Body of pancreas (tissue), 4 donors: ENCODE measurements at regions not wholly inside any gene's neighbourhood (a gene's known extent, or its start where the extent isn't known, plus 50 kb on each side); places are given as distances from the start of the nearest gene placed in this dataset.

Experiments used
- ATAC-seq: fragments of 150-250 bp; one replicate; pipeline ENCODE4 v1.9.1; 2016
- DNase-seq, 4 donors: peaks; one replicate each; pipeline ENCODE4 v3.0.0-alpha.2; 2019
- H3K27ac ChIP-seq, 4 donors: fragments of 200-600 bp; sonication (generic); 1 replicate in 3 of 4; 2 replicates in 1 of 4; pipeline versions ENCODE4 v1.5.1 to v1.6.1; 2016 to 2019; ENCODE audit warnings: mild to moderate bottlenecking in 1 of 4, mixed read lengths in 1 of 4, moderate library complexity in 1 of 4
- H3K27me3 ChIP-seq, 2 donors: fragments of 200-600 bp; sonication (generic); one replicate each; pipeline ENCODE4 v1.6.0; 2016; ENCODE audit warnings: mild to moderate bottlenecking in 1 of 2
- H3K36me3 ChIP-seq, 2 donors: fragments of 200-600 bp; sonication (generic); replicated peaks in 1 of 2; 2 replicates each; pipeline ENCODE4 v1.5.1; 2016; ENCODE audit warnings: low read depth in 2 of 2; ENCODE audit not compliant: insufficient read depth in 1 of 2
- H3K4me1 ChIP-seq: fragments of 200-600 bp; sonication (generic); one replicate; pipeline ENCODE4 v1.6.0; 2016
- H3K4me3 ChIP-seq, 2 donors: fragments of 200-600 bp; sonication (generic); 1 replicate in 1 of 2; 2 replicates in 1 of 2; pipeline ENCODE4 v1.5.1; 2016 to 2019
- H3K9me3 ChIP-seq, 3 donors: fragments of 200-600 bp; sonication (generic); 1 replicate in 2 of 3; 2 replicates in 1 of 3; pipeline ENCODE4 v1.5.1; 2016
- CTCF ChIP-seq, 7 experiments: fragments of 450-650 bp in 4 of 7; fragments of 200-600 bp in 3 of 7; sonication (generic) in 3 of 7; IDR thresholded peaks; one replicate each; pipeline ENCODE4 v1.5.1; 2016 to 2019; ENCODE audit warnings: antibody characterized with exemption in 7 of 7
- POLR2A ChIP-seq, 3 donors: fragments of 450-650 bp; IDR thresholded peaks; one replicate each; pipeline ENCODE4 v1.6.1; 2016; ENCODE audit warnings: antibody characterized with exemption in 3 of 3, mild to moderate bottlenecking in 2 of 3
- WGBS, 2 donors: methylation state at CpG; one replicate each; pipeline ENCODE4 v1.1.5; 2017; 5-methylcytosine and 5-hydroxymethylcytosine counted together
- intact Hi-C: fragments of 100-400 bp; cut with DNase I; formaldehyde crosslinking; loops from one replicate; pipeline ENCODE4 v1.15.1; 2023

GRCh38 chr16:26735521-26735920, 331.2 kb upstream of the C16orf82 start:
- no peaks in the 10 kb centered on the region for H3K9me3 ChIP-seq
- ATAC-seq (no peak), DNase-seq (no peak)
- 64 to 70% methylated on average over 3 of the region's 3 CpGs for WGBS, 2 donors
- H3K27ac ChIP-seq, result no peak overlapping the region
- H3K4me3 ChIP-seq, result no peak overlapping the region
- no peak for TF ChIP-seq CTCF (IDR thresholded peaks at IDR 0.05)
- no peak for TF ChIP-seq POLR2A (IDR thresholded peaks at IDR 0.05)
- H3K4me1 ChIP-seq, result no peaks in the 10 kb centered on the region
- no peaks in the 10 kb centered on the region for H3K36me3 ChIP-seq
- intact Hi-C loops, result no loop called here
- no peaks in the 10 kb centered on the region for H3K27me3 ChIP-seq

- 48 to 67% methylated on average over 4 of the region's 4 CpGs for WGBS, 2 donors
- H3K27me3 ChIP-seq, result no peaks in the 10 kb centered on the region
- H3K36me3 ChIP-seq, result no peaks in the 10 kb centered on the region
- no peak overlapping the region for H3K4me3 ChIP-seq
- no peak for ATAC-seq
- H3K27ac ChIP-seq, result no peak overlapping the region
- H3K4me1 ChIP-seq, result no peaks in the 10 kb centered on the region
- TF ChIP-seq CTCF (IDR thresholded peaks at IDR 0.05) (no peak), POLR2A (IDR thresholded peaks at IDR 0.05) (no peak)
- no peak for DNase-seq
- H3K9me3 ChIP-seq, result no peaks in the 10 kb centered on the region
- intact Hi-C loops, result no loop called here
These were observed 330.6 kb upstream of the C16orf82 start for GRCh38 chr16:26736084-26736483.

GRCh38 chr16:26740771-26741170, 326.0 kb upstream of the C16orf82 start:
- intact Hi-C loops, result no loop called here
- TF ChIP-seq CTCF (IDR thresholded peaks at IDR 0.05), result no peak
- no peak for TF ChIP-seq POLR2A (IDR thresholded peaks at IDR 0.05)
- no peak overlapping the region for H3K27ac ChIP-seq
- ATAC-seq (no peak), DNase-seq (no peak)
- H3K36me3 ChIP-seq, result no peaks in the 10 kb centered on the region
- H3K4me3 ChIP-seq, result no peak overlapping the region
- no peaks in the 10 kb centered on the region for H3K9me3 ChIP-seq
- H3K4me1 ChIP-seq, result no peaks in the 10 kb centered on the region
- WGBS, 2 donors, result 37 to 49% methylated on average over 2 of the region's 2 CpGs
- H3K27me3 ChIP-seq, result no peaks in the 10 kb centered on the region

GRCh38 chr16:26742040-26742439, 324.7 kb upstream of the C16orf82 start:
- 12 to 18% methylated on average over 2 of the region's 2 CpGs for WGBS, 2 donors
- Histone ChIP-seq H3K27me3 (no peaks in the 10 kb centered on the region), H3K36me3 (no peaks in the 10 kb centered on the region), H3K27ac (no peak overlapping the region), H3K4me3 (no peak overlapping the region), H3K9me3 (no peaks in the 10 kb centered on the region), H3K4me1 (no peaks in the 10 kb centered on the region)
- ATAC-seq (no peak), DNase-seq (no peak)
- TF ChIP-seq CTCF (IDR thresholded peaks at IDR 0.05) (no peak), POLR2A (IDR thresholded peaks at IDR 0.05) (no peak)
- intact Hi-C loops, result no loop called here

- DNase-seq, result no peak
These were observed 322.3 kb upstream of the C16orf82 start for GRCh38 chr16:26744430-26744829.

More at GRCh38 chr16:26744430-26744829, 322.3 kb upstream of the C16orf82 start:
- Histone ChIP-seq H3K4me1 (no peaks in the 10 kb centered on the region), H3K36me3 (no peaks in the 10 kb centered on the region), H3K9me3 (no peaks in the 10 kb centered on the region), H3K27me3 (no peaks in the 10 kb centered on the region), H3K27ac (no peak overlapping the region), H3K4me3 (no peak overlapping the region)
- WGBS, 2 donors, result 36 to 38% methylated on average over 5 of the region's 5 CpGs
- TF ChIP-seq CTCF (IDR thresholded peaks at IDR 0.05) (no peak), POLR2A (IDR thresholded peaks at IDR 0.05) (no peak)
- intact Hi-C loops, result no loop called here
- ATAC-seq, result no peak
